Panc1 (cell line): ENCODE measurements at regions not wholly inside any gene's neighbourhood (a gene's known extent, or its start where the extent isn't known, plus 50 kb on each side); places are given as distances from the start of the nearest gene placed in this dataset.

ENCODE experiments used
- TF ChIP-seq, protein P1 (sequence below): fragments of 450-650 bp; IDR thresholded peaks from 2 replicates; pipeline ENCODE4 v1.5.1; 2017; ENCODE audit warnings: mild to moderate bottlenecking
- TF ChIP-seq, protein P2 (sequence below), 2 experiments: IDR thresholded peaks; 2 replicates each; pipeline ENCODE4 v1.6.1; 2011 to 2012; ENCODE audit warnings: low read depth in 2 of 2, control low read depth in 1 of 2, low read length in 1 of 2, mild to moderate bottlenecking in 1 of 2, moderate library complexity in 1 of 2; ENCODE audit not compliant: insufficient read depth in 1 of 2

GRCh38 chr7:13333371-13333770 lies 645.9 kb downstream of the ARL4A start:
- TF ChIP-seq, protein P1, sequence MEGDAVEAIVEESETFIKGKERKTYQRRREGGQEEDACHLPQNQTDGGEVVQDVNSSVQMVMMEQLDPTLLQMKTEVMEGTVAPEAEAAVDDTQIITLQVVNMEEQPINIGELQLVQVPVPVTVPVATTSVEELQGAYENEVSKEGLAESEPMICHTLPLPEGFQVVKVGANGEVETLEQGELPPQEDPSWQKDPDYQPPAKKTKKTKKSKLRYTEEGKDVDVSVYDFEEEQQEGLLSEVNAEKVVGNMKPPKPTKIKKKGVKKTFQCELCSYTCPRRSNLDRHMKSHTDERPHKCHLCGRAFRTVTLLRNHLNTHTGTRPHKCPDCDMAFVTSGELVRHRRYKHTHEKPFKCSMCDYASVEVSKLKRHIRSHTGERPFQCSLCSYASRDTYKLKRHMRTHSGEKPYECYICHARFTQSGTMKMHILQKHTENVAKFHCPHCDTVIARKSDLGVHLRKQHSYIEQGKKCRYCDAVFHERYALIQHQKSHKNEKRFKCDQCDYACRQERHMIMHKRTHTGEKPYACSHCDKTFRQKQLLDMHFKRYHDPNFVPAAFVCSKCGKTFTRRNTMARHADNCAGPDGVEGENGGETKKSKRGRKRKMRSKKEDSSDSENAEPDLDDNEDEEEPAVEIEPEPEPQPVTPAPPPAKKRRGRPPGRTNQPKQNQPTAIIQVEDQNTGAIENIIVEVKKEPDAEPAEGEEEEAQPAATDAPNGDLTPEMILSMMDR = no peak
- TF ChIP-seq, protein P2, sequence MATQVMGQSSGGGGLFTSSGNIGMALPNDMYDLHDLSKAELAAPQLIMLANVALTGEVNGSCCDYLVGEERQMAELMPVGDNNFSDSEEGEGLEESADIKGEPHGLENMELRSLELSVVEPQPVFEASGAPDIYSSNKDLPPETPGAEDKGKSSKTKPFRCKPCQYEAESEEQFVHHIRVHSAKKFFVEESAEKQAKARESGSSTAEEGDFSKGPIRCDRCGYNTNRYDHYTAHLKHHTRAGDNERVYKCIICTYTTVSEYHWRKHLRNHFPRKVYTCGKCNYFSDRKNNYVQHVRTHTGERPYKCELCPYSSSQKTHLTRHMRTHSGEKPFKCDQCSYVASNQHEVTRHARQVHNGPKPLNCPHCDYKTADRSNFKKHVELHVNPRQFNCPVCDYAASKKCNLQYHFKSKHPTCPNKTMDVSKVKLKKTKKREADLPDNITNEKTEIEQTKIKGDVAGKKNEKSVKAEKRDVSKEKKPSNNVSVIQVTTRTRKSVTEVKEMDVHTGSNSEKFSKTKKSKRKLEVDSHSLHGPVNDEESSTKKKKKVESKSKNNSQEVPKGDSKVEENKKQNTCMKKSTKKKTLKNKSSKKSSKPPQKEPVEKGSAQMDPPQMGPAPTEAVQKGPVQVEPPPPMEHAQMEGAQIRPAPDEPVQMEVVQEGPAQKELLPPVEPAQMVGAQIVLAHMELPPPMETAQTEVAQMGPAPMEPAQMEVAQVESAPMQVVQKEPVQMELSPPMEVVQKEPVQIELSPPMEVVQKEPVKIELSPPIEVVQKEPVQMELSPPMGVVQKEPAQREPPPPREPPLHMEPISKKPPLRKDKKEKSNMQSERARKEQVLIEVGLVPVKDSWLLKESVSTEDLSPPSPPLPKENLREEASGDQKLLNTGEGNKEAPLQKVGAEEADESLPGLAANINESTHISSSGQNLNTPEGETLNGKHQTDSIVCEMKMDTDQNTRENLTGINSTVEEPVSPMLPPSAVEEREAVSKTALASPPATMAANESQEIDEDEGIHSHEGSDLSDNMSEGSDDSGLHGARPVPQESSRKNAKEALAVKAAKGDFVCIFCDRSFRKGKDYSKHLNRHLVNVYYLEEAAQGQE (IDR thresholded peaks at IDR 0.05; ENCODE audit: insufficient read depth in 1 of 2, low read depth in 2 of 2, low read length in 1 of 2) = no peak
